ENCODE measurements at regions not wholly inside any gene's neighbourhood (a gene's known extent, or its start where the extent isn't known, plus 50 kb on each side); places are given as distances from the start of the nearest gene placed in this dataset.

- TF ChIP-seq CHD7 (IDR thresholded peaks at IDR 0.05; ENCODE audit: insufficient replicate concordance, low read length), result no peak
- no peak for TF ChIP-seq KDM4A (IDR thresholded peaks at IDR 0.05; ENCODE audit: low read depth, low read length, severe bottlenecking)
- no peak for TF ChIP-seq SIN3A (conservative IDR thresholded peaks at IDR 0.05 in 1 of 2, IDR thresholded peaks at IDR 0.05 in 1 of 2; ENCODE audit: low read depth in 1 of 2, low read length in 2 of 2)
- no peak for TF ChIP-seq RFX5 (IDR thresholded peaks at IDR 0.05; ENCODE audit: borderline replicate concordance, low read depth, low read length)
- TF ChIP-seq SAP30 (IDR thresholded peaks at IDR 0.05; ENCODE audit: insufficient read depth, insufficient replicate concordance, low read length), result no peak
- no peak for TF ChIP-seq CEBPB (IDR thresholded peaks at IDR 0.05; ENCODE audit: low read depth, low read length)
- no peak for TF ChIP-seq NRF1 (IDR thresholded peaks at IDR 0.05; ENCODE audit: low read depth, low read length)
- no peak for TF ChIP-seq TCF12 (IDR thresholded peaks at IDR 0.05; ENCODE audit: low read depth, low read length)
- no peak for TF ChIP-seq RBBP5 (IDR thresholded peaks at IDR 0.05; ENCODE audit: borderline replicate concordance, low read depth, low read length)
- no peak for TF ChIP-seq BRCA1 (IDR thresholded peaks at IDR 0.05; ENCODE audit: low read depth, low read length)
- TF ChIP-seq JUND (IDR thresholded peaks at IDR 0.05; ENCODE audit: low read length), result no peak
Measured at GRCh38 chr6:170003451-170004160, 252.2 kb downstream of the ERMARD start (continued).

Data from H1 (cell line).